ENCODE measurements at regions not wholly inside any gene's neighbourhood (a gene's known extent, or its start where the extent isn't known, plus 50 kb on each side); places are given as distances from the start of the nearest gene placed in this dataset.

DNA sequence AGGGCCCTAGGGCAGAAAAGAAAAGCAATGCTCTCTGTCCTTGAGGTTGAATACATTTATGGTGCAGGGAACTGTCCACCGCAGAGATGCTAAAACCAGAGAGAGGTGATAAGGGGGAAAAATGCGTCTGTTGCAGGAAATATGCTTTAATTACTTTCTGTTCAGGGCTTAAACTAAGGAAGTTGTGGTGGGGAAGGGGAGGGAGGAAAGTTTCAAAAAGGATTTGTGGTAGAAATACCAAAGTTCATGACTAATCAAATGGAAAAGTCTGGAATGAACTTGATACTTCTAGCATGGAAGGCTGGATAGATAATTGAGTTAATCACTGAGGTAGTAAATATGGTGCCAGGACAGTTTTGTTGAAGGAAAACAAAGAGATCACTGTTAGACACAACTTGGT lies 99.0 kb downstream of the ASB9 start:
- Histone ChIP-seq H4K20me1 (ENCODE audit: low read depth, low read length) (no peaks in the 10 kb centered on the region), H3K27ac (ENCODE audit: low read depth, low read length) (no peak overlapping the region), H3K4me2 (ENCODE audit: low read depth, low read length, poor library complexity, severe bottlenecking) (no peak overlapping the region), H2AFZ (ENCODE audit: low read depth, low read length, severe bottlenecking) (no peak overlapping the region), H3K9ac (ENCODE audit: low read length) (no peak overlapping the region), H3K36me3 (ENCODE audit: low read length) (no peaks in the 10 kb centered on the region), H3K9me2 (replicated peaks; ENCODE audit: insufficient read depth, low read length) (no peaks in the 10 kb centered on the region), H3K4me3 (ENCODE audit: insufficient read depth, low read length, poor library complexity, severe bottlenecking) (no peak overlapping the region), H3K79me2 (ENCODE audit: insufficient read depth, low read length) (no peaks in the 10 kb centered on the region), H3F3A (ENCODE audit: insufficient read depth) (no peaks in the 10 kb centered on the region), H3K27me3 (ENCODE audit: low read length) (no peaks in the 10 kb centered on the region), H3K9me3 (ENCODE audit: insufficient read depth, low read length) (no peaks in the 10 kb centered on the region)
- no peak for TF ChIP-seq CTCF (IDR thresholded peaks at IDR 0.05; ENCODE audit: insufficient read depth, low read length, poor library complexity, severe bottlenecking)
- TF ChIP-seq EZH2phosphoT487 (conservative IDR thresholded peaks at IDR 0.05; ENCODE audit: low read length): no peak

DNA sequence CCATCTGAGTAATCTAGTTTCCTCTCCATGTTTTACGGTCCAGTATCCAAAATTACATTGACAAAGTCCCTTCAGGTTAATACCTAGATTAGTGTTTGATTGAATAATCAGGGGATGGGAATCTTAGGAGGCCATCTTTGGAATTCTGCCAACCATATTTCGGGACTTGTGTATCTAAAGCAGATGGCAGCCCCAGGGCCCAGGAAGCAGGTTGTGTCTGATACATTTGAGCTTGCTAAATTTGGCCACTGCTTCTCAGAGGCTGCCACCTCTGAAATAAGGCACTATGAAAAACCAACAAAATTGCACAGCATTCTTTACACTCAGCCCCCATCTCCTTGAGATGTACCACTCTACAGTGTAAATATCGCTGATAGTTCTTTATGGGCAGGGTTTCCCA lies 102.1 kb downstream of the ASB9 start:
- Histone ChIP-seq H3K4me2 (ENCODE audit: low read depth, low read length, poor library complexity, severe bottlenecking) (no peak overlapping the region), H3K4me3 (ENCODE audit: insufficient read depth, low read length, poor library complexity, severe bottlenecking) (no peak overlapping the region), H3K36me3 (ENCODE audit: low read length) (no peaks in the 10 kb centered on the region), H2AFZ (ENCODE audit: low read depth, low read length, severe bottlenecking) (no peak overlapping the region), H3F3A (ENCODE audit: insufficient read depth) (no peaks in the 10 kb centered on the region), H3K79me2 (ENCODE audit: insufficient read depth, low read length) (no peaks in the 10 kb centered on the region), H3K9ac (ENCODE audit: low read length) (no peak overlapping the region), H3K27me3 (ENCODE audit: low read length) (no peaks in the 10 kb centered on the region), H4K20me1 (ENCODE audit: low read depth, low read length) (no peaks in the 10 kb centered on the region), H3K9me2 (replicated peaks; ENCODE audit: insufficient read depth, low read length) (no peaks in the 10 kb centered on the region), H3K9me3 (ENCODE audit: insufficient read depth, low read length) (no peaks in the 10 kb centered on the region), H3K27ac (ENCODE audit: low read depth, low read length) (no peak overlapping the region)
- TF ChIP-seq EZH2phosphoT487 (conservative IDR thresholded peaks at IDR 0.05; ENCODE audit: low read length): no peak
- no peak for TF ChIP-seq CTCF (IDR thresholded peaks at IDR 0.05; ENCODE audit: insufficient read depth, low read length, poor library complexity, severe bottlenecking)

DNA sequence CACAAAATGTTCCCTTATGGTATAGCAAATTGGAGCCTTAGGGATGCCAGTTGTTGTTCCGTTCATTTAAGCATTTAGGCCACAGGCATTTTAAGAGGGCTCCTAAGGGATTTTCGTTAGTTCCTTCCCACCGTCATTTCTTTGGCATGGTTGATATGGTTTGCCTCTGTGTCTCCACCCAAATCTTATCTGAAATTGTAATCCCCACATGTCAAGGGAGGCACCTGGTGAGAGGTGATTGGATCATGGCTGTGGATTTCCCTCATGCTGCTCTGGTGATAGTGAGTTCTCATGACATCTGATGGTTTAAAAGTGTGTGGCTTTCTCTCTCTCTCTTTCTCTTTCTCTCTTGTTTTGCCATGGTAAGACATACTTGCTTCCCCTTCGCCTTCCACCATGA lies 104.1 kb downstream of the ASB9 start:
- H3F3A ChIP-seq (ENCODE audit: insufficient read depth): no peaks in the 10 kb centered on the region
- H3K27me3 ChIP-seq (ENCODE audit: low read length): no peaks in the 10 kb centered on the region
- H2AFZ ChIP-seq (ENCODE audit: low read depth, low read length, severe bottlenecking): no peak overlapping the region
- H3K9me3 ChIP-seq (ENCODE audit: insufficient read depth, low read length): no peaks in the 10 kb centered on the region
- no peak overlapping the region for H3K9ac ChIP-seq (ENCODE audit: low read length)
- TF ChIP-seq CTCF (IDR thresholded peaks at IDR 0.05; ENCODE audit: insufficient read depth, low read length, poor library complexity, severe bottlenecking) (no peak), EZH2phosphoT487 (conservative IDR thresholded peaks at IDR 0.05; ENCODE audit: low read length) (no peak)
- no peaks in the 10 kb centered on the region for H3K79me2 ChIP-seq (ENCODE audit: insufficient read depth, low read length)
- H3K36me3 ChIP-seq (ENCODE audit: low read length): no peaks in the 10 kb centered on the region
- H4K20me1 ChIP-seq (ENCODE audit: low read depth, low read length): no peaks in the 10 kb centered on the region
- H3K27ac ChIP-seq (ENCODE audit: low read depth, low read length): no peak overlapping the region
- H3K4me3 ChIP-seq (ENCODE audit: insufficient read depth, low read length, poor library complexity, severe bottlenecking): no peak overlapping the region
- H3K4me2 ChIP-seq (ENCODE audit: low read depth, low read length, poor library complexity, severe bottlenecking): no peak overlapping the region
- no peaks in the 10 kb centered on the region for H3K9me2 ChIP-seq (replicated peaks; ENCODE audit: insufficient read depth, low read length)

GRCh38 chrX:15163131-15163530 lies 106.8 kb downstream of the ASB9 start:
- H3F3A ChIP-seq (ENCODE audit: insufficient read depth): no peaks in the 10 kb centered on the region
- H3K27ac ChIP-seq (ENCODE audit: low read depth, low read length): no peak overlapping the region
- H3K4me3 ChIP-seq (ENCODE audit: insufficient read depth, low read length, poor library complexity, severe bottlenecking): no peak overlapping the region
- H3K9me3 ChIP-seq (ENCODE audit: insufficient read depth, low read length): no peaks in the 10 kb centered on the region
- no peaks in the 10 kb centered on the region for H3K79me2 ChIP-seq (ENCODE audit: insufficient read depth, low read length)
- no peaks in the 10 kb centered on the region for H3K27me3 ChIP-seq (ENCODE audit: low read length)
- H3K36me3 ChIP-seq (ENCODE audit: low read length): no peaks in the 10 kb centered on the region
- no peak overlapping the region for H3K9ac ChIP-seq (ENCODE audit: low read length)
- no peak overlapping the region for H3K4me2 ChIP-seq (ENCODE audit: low read depth, low read length, poor library complexity, severe bottlenecking)
- TF ChIP-seq EZH2phosphoT487 (conservative IDR thresholded peaks at IDR 0.05; ENCODE audit: low read length) (no peak), CTCF (IDR thresholded peaks at IDR 0.05; ENCODE audit: insufficient read depth, low read length, poor library complexity, severe bottlenecking) (no peak)
- no peak overlapping the region for H2AFZ ChIP-seq (ENCODE audit: low read depth, low read length, severe bottlenecking)
- no peaks in the 10 kb centered on the region for H3K9me2 ChIP-seq (replicated peaks; ENCODE audit: insufficient read depth, low read length)
- no peaks in the 10 kb centered on the region for H4K20me1 ChIP-seq (ENCODE audit: low read depth, low read length)

Measured in SU-DHL-6 (cell line).